HL-60 (cell line): ENCODE measurements at regions not wholly inside any gene's neighbourhood (a gene's known extent, or its start where the extent isn't known, plus 50 kb on each side); places are given as distances from the start of the nearest gene placed in this dataset.

ENCODE experiments used
- DNase-seq, 2 experiments: peaks; one replicate each; pipeline ENCODE4 v3.0.0-alpha.2; 2010 to 2020; ENCODE audit warnings: low read depth in 1 of 2, low spot score in 1 of 2
- H3K27ac ChIP-seq: fragments of 250-450 bp; sonication (Bioruptor Pico); replicated peaks from 2 replicates; pipeline ENCODE4 v1.5.1; 2020; ENCODE audit warnings: mild to moderate bottlenecking, moderate library complexity
- H3K27me3 ChIP-seq: fragments of 250-450 bp; sonication (Bioruptor Pico); 2 replicates; pipeline ENCODE4 v1.5.1; 2021; ENCODE audit warnings: mild to moderate bottlenecking, moderate library complexity; ENCODE audit not compliant: insufficient read depth, poor library complexity, severe bottlenecking
- H3K4me3 ChIP-seq: replicated peaks from 2 replicates; pipeline ENCODE4 v1.5.1; 2011; ENCODE audit warnings: mild to moderate bottlenecking, control low read depth, low read length; ENCODE audit not compliant: insufficient read depth
- CTCF ChIP-seq: IDR thresholded peaks from one replicate; pipeline ENCODE4 v1.5.1; 2011; ENCODE audit warnings: low read length, control low read depth, inconsistent platforms; ENCODE audit not compliant: insufficient read depth
- GABPA ChIP-seq: IDR thresholded peaks from 2 replicates; pipeline ENCODE4 v1.6.1; 2012; ENCODE audit warnings: low read depth
- POLR2AphosphoS5 ChIP-seq: IDR thresholded peaks from 2 replicates; pipeline ENCODE4 v1.6.1; 2012; ENCODE audit warnings: low read depth
- REST ChIP-seq: IDR thresholded peaks from 2 replicates; pipeline ENCODE4 v1.6.1; 2012; ENCODE audit warnings: low read depth; ENCODE audit not compliant: insufficient replicate concordance
- SPI1 ChIP-seq: IDR thresholded peaks from 2 replicates; pipeline ENCODE4 v1.6.1; 2012; ENCODE audit warnings: low read depth, mild to moderate bottlenecking, borderline replicate concordance

- Histone ChIP-seq H3K27ac (no peak overlapping the region), H3K4me3 (no peak overlapping the region), H3K27me3 (no peaks in the 10 kb centered on the region)
- TF ChIP-seq POLR2AphosphoS5 (no peak), CTCF (no peak), REST (no peak), GABPA (no peak), SPI1 (no peak)
- DNase-seq = no peak
Measured at GRCh38 chr6:11415557-11415956, 122.0 kb upstream of the TMEM170B start.

GRCh38 chr6:11414176-11414963 lies 123.2 kb upstream of the TMEM170B start:
- no peak for TF ChIP-seq GABPA
- no peak for TF ChIP-seq REST
- no peak for TF ChIP-seq SPI1
- no peak for TF ChIP-seq CTCF
- TF ChIP-seq POLR2AphosphoS5 = no peak

GRCh38 chr6:11413728-11414127 lies 123.8 kb upstream of the TMEM170B start:
- H3K27ac ChIP-seq = no peak overlapping the region
- H3K4me3 ChIP-seq = no peak overlapping the region
- H3K27me3 ChIP-seq = no peaks in the 10 kb centered on the region
- DNase-seq = no peak
- no peak for TF ChIP-seq GABPA
- no peak for TF ChIP-seq SPI1
- no peak for TF ChIP-seq REST
- TF ChIP-seq POLR2AphosphoS5 = no peak
- no peak for TF ChIP-seq CTCF

More at GRCh38 chr6:11414176-11414963, 123.2 kb upstream of the TMEM170B start:
- no peak overlapping the region for H3K4me3 ChIP-seq
- DNase-seq = no peak
- no peaks in the 10 kb centered on the region for H3K27me3 ChIP-seq
- H3K27ac ChIP-seq = no peak overlapping the region
